ENCODE measurements at regions not wholly inside any gene's neighbourhood (a gene's known extent, or its start where the extent isn't known, plus 50 kb on each side); places are given as distances from the start of the nearest gene placed in this dataset.

DNA sequence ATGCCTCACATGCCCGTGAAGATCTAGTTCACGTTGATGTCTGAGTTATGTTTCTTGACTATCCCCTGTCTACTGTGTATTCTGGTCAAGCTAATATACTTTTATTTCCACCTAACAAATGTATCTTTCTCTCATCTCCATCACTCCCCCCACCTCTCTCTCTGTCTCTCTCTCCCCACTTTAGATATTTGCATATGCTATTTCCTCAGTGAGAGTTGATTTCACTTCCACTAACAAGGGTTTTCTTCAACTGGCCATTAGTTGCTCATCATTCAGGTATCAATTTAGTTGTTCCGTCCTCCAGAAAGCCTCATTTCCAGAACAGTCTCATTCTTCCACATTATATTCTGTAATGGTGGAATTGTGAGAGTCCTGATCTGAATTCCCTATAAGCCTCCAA lies 1777.8 kb upstream of the TENM3 start:
- DNase-seq, result no peak

DNA sequence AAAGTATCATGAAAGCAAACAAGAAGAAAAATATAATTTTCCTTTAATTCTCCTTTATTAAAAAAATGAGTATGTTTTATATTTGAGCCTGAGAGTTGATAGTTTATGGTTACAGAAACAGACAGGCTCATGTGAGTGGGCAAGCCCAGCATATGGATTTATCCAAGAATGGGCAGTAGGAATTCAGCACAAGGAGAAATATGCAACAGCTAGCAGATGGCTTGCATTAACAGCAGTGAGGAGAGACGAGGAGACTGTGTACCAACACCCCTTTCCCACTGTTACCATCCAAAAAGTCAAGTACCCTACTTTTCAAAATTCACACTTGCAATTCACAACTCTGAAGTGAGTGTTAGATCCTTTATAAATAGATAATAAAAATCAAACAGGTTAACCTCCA lies 1760.2 kb upstream of the TENM3 start:
- DNase-seq, result no peak

DNA sequence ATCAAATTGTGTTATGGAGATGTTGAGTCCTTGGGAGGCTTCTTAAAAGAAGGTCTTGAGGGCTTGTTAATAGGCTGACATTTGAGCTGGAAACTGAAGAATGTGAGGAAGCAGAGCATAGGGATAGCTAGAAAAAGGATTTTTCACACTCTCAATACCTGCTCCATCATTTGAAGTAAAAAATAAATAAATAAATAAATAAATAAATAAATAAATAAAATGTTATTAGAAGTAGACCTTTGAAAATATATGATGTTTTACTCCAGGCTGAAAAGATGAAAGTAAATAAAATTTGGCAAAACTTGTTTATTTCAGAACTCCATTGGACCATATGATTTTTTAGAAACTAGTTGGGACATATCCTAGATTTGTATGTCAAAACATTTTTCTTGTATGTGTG lies 1757.8 kb upstream of the TENM3 start:
- no peak for DNase-seq

DNA sequence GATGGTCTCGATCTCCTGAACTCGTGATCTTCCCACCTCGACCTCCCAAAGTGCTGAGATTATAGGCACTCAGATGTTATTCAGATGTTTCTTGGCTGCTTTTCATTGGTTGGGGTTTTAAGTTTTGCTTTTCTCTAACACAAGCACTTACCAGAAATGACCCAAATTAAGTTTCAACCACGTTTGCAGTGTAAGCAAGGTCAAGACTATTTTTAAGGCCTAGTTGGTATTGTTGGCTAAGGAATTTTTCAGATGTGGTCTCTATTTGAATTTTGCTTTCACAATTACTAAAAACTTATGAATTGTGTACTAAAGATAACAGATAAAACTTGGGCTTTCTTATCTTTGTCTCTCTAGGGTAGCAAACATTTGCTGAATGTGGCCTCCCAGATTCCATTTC lies 1756.9 kb upstream of the TENM3 start:
- DNase-seq, result no peak

DNA sequence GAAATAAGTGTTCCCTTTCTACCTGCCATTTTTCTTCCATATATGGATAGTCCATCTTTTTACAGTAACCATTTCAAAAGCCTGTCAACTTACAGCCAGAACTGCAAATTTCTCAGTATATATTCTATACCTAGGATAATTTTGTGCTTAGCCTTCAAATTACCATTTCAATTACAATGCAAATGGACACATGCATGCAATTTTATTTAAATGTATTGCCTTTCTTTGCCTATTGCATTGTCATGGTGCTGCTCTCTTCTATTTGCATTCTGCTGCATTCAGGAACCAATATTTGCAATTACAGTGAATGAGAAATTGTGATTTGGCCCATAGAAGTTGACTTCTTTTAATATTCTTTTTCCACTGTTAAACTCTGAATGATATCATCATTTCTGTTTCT lies 1753.4 kb upstream of the TENM3 start:
- no peak for DNase-seq

DNA sequence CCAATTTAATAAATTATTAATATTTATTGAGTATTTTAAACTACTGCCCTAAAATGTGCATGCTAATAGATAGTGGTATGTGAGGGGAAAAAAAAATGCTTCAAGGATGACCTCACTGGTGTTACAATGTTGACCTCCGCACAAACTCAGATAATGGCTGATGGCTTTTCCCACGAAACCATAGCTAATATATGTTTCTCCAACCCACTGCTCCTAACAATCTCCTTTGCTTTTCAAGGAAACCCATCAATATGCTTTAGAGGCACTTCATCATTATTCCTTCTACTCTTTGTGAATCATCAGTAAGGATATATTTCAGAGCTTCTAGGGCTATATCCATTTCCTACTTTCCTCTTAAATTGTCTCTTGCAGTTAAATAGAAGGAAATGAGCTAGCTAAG lies 1752.0 kb upstream of the TENM3 start:
- no peak for DNase-seq

DNA sequence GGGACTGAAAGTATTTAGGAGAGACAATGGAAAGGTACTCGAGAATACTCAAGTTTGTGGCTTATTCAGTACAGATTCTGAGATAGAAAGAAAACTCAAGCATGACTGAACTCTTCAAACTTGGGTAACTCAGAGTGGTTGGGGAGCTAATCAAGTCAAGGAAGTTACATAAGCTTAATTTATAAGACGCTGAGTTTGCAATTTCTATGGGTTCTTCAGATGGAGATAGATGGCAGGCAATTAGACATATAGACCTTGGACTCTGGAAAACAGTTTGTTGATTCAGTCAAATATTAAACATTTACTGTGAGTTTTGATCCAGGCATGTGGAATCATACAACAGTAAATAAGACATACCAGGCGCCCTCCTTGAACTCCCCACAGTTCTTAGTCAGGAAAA lies 1749.9 kb upstream of the TENM3 start:
- DNase-seq, result no peak

DNA sequence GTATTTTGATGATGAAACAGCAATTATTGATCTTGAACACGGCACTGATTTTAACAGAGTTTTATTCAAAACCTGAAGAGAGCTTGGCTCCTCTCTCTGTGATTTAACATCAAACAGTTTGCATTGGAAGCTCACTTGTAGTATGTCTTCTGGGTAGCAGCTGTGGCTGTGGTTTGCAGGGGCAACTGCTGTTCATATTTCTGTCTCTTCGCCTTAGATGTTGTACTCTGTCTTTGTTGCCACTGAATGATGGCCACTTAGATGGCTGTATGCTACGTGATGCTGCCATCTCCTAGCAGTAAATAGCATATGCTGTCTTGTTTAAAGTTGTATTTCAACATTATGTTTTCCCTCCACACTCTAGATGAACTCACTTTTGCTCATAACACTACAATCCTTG lies 1743.0 kb upstream of the TENM3 start:
- no peak for DNase-seq

DNA sequence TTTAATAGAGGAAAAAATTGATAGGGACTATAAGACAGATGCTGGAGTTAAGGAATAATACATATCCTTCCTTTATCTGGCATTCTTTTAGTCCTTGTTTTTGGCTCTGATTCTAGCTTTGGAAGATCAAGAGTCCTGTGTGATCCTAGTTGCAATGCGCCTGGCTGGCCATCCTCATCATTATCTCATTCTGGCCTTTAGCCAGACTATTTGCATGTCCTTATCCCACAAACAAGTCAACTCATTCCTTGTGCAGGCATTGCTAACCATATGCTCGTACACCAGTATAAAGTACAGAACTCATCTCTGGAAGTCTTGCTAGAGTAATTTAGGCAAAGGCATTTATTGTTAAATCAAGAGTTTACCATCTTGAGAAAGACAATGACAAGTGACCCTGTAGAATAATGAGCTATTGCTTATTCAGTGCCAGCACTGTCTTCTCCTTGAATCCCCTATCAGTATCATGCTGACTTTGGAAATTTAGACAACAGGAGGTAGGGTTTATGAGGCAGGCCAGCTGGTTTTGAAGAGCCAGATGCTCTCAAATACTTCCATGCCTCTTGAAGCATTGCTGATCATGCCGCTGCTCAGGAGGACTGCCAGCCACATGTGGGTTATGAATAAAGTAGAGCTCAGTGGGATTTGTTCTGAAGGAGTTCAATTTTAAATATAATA lies 1730.3 kb upstream of the TENM3 start:
- DNase-seq, result no peak

DNA sequence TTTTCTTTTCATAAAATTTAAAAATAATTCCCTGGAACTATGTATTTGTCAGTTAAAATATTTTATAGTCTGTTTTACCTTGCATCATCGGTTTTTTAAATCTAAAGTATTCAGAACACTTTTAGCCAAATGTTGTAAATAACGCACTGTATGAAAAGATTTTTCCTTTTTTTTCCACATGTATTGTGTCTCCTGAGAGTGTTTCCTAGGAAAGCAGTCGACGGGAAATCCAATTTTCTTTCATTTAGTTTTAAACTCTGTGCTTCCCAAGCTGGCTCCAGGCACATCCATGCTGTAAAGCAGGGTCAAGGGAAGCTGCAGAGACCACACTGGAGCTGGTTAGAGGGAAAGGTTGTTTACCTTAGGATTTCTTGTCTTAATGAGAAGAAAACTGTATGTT lies 1724.3 kb upstream of the TENM3 start:
- DNase-seq, result no peak

DNA sequence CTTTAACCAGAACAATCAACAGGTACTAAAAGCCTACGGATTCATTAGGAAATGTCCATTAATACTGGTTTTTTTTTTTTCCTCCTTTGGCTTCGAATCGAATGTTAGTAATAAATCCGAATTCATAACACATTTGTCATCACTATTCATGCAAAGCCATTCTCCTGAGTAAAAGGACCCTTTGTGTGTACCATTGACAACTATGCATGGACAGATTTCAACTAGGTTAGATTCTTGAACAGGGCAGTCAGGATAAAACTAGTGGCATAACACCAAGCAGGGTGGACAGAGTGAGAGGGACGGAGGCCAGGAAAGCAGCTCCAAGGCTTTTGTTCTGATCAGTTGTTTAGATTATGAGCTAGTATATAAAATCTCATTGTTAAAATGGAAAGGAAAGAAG lies 1722.0 kb upstream of the TENM3 start:
- no peak for DNase-seq

DNA sequence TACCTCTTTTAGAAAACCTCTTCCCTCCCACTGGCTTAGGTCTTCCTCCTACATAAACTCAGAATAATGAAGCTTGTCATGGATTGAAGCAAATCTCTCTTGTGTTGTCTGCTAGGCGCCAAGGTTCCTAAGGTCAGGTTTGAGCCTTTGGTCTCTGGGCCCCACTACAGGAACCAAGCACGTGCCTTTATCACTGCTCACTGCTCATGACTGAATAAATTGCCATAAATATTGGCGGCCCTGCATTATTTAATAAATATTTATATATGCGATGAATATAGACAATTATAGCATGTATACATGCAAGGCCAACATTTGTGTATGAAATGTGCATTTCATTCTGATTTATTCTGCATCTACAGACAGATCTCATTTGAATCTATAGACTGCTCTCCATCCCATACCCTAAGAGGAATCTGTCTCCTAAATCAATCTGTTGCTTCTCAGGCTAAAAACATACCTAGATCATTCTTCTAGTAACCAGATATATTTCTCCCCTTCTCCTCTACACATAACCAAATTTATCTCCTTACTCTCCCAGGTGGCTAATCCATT lies 1717.6 kb upstream of the TENM3 start:
- DNase-seq, result no peak

DNA sequence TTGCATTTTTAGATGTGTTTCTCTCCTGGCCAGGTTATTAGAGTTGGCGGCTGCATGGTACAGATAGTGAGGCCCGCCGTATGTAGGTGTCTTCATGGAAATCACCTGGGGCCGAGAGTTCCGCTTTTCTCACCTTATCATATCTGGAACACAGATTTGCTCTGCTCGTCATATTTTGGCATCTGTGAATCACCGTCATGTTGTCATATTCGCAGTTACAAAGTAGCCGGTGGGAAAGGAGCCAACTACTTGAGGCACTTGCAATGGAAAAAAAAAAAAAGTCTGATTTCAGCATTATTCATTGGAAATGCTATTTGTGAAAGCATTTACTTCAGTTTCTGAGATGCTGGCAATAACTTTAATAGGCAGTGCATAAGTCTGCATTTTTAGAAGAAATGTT lies 1715.2 kb upstream of the TENM3 start:
- DNase-seq, result no peak

DNA sequence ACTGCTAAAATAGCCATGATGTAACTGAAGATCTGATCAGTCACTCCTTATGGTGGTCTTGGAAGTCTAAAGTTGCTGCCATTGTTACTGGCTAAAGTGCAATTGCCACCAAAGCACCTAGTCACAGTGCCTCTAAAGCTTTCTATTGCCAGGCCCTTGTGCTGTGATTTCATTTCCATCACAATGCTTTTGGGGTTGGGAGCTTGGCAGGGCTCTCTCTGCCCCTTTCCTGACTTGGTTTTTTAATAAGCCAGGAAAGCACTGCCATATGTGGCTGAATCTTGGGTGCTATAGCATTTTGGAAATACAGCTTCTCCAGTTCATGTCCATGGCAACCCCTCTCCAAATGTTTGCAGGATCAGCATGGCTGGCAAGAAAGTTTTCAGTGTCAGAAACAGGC lies 1712.4 kb upstream of the TENM3 start:
- DNase-seq, result no peak

DNA sequence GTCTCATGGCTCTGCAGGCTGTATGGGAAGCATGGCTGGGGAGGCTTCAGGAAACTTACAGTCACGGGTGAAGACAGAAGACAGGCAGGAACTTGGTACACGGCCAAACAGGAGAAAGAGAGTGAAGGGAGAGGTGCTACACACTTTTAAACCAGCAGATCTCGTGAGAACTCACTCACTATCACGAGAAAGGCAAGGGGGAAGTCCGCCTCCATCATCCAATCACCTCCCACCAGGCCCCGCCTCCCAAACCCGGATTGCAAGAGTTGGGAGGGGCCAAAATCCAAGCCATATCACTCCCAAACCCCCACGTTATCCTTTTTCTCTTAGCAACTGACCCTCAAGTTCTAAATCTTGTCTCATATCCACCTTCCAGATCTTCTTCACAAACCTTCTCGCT lies 1710.5 kb upstream of the TENM3 start:
- DNase-seq, result no peak

DNA sequence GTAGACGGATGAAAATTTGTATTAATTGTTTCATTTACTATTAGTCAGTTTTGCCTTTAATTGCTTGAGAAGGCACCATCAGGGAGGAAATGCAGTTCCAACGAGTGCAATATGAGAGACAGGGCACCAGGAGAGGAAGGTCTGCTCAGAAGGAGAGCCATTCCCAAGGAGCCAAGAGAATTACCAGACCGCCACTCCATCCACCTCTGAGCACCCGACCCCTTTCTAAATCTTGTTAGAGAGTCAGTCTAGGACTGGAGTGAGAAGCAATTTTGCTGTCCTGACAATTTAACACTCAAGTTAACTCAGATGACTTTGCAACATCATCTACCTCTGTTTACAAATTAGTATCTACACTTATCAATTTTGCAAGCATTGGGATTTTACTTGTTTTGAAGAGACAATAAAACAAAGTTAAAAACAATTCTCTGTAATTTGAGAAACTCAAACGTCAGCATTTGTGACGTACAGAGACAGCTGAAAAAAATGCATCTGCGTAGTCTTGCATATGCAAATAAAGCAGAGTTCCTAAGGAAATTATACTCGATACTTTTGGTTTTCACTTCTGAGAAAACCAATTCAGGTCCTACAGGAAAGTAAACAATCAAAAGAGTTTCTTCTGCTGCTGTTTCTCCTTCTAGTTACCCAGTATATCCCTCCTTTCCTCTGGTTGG lies 1704.7 kb upstream of the TENM3 start:
- DNase-seq, result no peak

DNA sequence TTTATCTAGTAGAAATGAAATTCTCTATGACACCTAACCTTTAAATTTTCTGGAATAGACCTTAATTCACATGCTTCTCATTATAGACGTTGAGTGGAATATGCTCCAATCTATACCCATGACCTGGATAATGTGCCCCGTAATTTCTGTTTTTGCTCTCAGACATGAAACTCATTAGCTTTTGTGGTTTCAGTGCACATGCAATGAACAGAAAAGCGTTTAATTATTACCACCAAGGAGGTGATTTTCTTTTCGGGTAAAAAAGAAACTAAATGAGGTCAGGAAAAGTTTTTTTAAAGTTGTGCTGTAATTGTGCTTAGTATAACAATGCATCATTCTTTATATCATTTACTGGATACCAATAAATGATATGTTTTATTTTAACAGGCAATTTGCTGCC lies 1703.9 kb upstream of the TENM3 start:
- DNase-seq, result no peak

DNA sequence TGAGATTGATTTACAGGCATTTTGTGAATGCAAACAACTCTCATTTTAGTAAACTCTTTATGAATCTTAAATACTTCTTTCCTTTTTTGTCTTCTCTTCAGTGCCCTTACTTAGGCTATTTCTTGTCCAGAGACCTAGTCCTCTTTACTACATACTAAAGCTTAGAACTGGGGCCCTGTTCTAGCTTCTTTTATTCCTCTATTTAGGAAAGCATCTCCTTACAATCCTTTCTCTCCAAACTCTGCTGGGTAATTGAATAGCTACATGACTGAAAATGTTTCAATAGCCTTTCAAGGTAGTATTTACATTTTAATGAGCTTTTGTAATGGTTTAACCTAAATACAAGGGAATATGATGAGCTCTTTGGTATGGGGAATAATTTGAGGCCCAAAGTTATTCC lies 1701.5 kb upstream of the TENM3 start:
- DNase-seq, result no peak

DNA sequence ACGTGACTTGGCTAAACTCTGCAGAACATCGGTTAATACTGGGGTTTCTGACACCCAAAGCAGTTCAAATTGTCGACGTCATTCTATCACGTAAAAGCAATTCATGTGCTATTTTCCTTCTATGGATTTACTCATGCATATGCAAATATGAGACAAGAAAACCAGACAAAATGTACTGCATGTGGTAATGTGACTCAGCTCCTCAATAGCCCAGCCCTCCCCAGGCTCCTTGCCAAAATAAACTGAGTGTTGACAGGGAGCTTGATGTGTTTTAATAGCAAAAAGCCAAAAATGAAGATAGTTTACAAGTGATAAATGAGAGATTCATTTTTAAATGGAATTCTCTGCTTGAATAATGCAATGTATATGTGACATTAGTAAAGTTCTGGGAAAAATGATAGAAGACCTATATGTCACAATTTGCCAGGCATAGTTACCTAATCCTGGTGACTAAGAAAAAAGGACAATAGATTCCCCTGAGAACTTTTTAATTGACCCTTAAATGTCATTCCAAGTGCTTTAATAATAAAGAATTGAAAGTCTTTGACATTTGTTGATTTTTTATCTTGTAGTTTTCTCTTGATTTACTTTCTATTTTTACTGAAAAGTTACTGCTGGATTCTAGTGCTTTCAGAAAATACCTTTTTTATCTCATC lies 1700.6 kb upstream of the TENM3 start:
- no peak for DNase-seq

DNA sequence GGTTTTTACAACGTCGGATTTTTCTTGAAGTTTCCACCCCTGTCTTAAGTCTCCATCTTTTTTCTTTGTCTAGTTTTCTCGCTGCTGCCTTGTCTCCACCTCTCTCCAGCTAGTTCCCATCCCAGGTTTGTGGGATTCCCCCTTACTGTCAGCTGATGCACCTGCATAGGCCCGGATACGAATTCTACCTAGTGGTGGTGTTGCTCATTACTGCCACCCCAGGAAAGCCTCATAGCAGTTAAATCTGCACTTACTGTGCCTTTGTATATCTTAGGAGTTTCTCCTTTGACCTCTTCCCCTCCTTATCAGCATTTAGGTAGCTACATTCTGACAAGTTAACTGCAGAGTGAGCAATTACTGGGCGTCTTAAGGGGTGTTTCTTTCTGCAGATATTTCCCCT lies 1693.1 kb upstream of the TENM3 start:
- DNase-seq, result no peak

DNA sequence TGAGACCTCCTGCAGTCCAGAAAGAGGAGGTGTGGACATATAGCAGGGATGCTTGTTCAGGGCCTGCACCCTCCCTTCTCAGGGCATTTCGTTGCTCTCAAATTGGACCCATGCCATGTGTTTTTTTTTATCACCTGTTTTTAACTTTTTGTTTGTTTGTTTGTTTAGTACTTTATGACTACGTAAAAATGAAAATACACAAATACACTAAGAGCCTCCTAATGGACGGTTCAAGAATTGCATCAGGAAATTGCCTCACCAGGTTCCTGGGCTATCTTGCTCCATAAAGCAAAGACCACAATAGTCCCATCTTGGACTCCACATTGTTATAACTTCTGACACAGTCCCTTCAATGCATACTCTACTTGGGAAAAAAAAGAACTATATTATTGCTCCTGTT lies 1685.9 kb upstream of the TENM3 start:
- DNase-seq, result no peak

DNA sequence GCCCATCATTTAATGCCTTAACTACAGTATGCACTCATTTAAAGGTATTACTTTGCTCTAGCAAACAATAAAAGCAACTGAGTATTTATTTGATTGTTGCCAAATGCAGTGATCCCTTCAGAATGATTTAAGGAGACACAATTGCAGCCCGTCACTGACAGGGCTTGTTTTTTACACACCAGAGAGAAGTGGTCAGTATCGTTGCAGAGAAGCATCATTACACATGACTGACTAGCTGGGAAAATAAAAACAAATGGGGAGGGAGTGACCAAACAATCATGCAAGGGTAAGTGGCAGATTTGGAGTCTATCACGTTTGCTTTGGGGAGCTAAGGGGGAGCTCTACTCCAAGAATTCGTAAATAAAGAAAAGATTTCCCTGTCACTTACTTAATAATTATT lies 1685.3 kb upstream of the TENM3 start:
- no peak for DNase-seq

DNA sequence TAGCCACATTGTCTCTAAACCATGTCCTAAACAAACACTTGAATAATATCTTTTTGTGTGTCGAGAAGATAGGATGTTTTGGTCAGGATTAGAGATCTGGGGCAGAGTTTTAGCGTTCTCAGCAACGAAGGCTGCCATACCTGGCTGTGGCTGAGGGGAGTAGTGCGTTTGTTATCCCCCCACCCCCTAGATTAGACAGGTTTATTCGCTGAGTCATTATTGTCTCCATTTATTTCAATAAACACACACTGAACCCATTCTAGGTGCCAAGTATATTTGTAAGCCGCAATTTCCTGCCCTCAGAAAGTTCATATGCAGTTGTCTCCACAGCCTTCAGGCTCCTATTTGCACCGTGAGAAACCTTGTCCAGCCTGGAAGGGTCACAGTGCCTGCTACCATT lies 1684.8 kb upstream of the TENM3 start:
- DNase-seq, result no peak

DNA sequence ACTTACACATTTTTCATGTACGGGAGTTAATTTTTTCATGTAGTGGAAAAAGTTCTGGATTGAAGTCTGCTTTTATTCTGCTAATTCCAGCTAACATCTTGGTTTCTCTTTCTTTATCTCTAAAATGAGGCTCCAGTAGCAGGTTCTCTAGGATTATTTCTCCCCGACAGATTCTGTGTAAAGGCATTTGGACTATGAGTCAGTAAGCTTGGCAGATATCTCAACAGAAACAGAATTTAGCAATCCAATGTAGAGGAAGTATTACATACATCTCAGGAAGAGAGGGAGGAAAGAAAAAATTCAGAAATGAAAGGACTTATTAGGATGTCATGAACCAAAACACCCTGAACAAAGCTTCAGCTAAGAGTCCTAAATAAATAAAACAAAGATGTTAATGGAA lies 1682.3 kb upstream of the TENM3 start:
- DNase-seq, result no peak
